ENCODE measurements at regions not wholly inside any gene's neighbourhood (a gene's known extent, or its start where the extent isn't known, plus 50 kb on each side); places are given as distances from the start of the nearest gene placed in this dataset.

DNA sequence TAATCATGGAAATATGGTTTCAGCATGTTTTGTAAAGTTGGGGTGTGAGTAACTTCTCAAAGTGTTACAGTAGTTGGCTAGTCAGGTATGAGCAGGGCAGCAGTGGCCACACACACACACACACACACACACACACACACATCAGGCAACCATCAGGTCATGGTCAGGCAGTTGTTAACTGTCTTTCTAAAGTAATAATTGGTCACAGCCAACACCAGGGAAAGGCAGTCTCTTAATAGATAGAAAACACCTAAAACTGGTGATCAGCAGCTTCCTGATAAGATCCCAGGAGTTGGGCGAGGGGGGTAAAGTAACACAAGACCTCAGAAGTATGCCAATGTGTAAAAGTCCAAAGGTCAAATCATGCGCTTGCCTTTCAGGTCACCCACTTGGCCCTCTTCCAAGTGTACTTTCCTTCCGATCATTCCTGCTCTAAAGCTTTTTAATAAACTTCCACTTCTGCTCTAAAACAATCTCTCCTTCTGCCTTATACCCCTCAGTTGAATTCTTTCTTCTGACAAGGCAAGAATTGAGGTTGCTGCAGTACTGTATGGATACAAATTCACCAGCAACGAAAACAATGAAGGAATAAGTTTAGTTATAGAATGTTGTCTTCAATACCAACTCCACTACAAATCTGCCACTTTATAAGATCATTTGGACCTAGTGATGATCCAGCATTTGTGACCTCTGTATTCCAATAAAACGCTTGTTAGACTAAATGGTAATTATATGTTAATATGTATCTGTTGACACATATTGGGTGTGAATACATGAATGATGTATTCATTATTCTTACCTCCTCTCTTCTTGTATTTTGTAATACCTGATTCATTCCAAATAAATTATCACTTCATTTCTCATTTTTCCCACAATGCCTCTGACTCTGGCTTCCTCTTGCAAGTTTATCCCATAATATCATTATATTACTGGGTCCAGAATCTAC, 254.3 kb downstream of the METTL4 start:
- no peak for DNase-seq (ENCODE audit: low spot score)
- peak; percentile 39 for ATAC-seq

GRCh38 chr18:2324459-2324858, 246.8 kb downstream of the METTL4 start:
- DNase-seq (ENCODE audit: low spot score) (no peak), ATAC-seq (no peak)

- DNase-seq (ENCODE audit: low spot score) = no peak
- ATAC-seq = no peak
These were observed 245.9 kb downstream of the METTL4 start for GRCh38 chr18:2325308-2325849.

DNA sequence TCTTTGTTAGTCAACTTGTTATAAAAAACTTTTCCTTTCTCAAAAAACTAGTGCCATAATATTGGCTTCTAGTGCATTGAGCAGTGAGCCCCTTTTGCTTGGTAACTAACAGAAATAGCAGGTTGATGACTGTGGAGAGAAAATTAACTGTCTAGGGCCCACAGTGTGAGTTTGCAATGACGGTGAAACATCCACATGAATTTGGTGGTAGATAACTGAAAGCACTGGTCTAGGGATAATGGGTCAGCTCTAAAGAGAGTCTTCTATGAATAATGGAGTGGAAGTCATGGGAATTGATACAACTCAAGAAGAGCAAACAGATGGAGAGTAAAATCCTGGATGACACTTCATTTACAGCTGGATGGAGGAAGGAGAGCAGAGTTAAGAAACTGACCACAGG, 245.4 kb downstream of the METTL4 start:
- no peak for ATAC-seq

DNA sequence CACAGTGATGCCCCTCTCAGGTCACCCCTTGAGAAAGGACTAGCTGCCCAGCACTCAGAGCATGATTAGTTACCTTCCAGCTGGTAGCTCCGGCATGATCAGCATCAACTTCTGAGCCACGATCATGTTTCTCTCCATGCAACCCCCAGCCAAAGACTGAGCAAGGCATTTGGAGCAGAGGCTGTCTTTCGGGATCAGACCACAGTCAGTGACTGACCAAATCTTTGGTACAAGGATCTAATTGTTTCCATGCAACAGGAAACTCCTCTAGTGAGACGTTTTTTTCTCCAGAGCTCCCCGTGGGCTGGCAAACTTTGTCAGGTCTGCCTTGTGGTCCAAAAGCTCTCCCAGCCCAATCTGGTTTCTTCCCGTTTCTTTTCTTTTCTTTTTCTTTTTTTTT, 244.3 kb downstream of the METTL4 start:
- ATAC-seq (no peak), DNase-seq (ENCODE audit: low spot score) (no peak)

More for the DNA sequence above, 245.4 kb downstream of the METTL4 start:
- DNase-seq (ENCODE audit: low spot score) = no peak

DNA sequence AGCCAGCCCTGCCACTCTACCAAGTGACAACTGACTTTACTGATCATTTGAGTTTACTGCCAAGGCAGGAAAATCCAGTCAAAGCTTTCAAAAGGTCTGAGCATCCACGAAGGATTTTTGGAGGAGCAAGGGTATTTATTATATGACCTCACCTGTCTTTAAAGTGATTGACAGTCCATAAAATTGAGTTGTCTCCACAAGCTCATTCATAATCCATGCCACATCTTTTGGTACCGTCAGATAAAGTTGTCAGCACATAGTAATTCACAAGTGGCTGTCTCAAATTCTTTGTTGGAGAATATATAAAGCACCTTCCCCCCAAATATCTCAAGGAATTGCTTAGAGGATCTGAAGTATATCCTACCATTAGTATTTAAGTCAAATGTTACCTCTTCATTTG, 240.5 kb downstream of the METTL4 start:
- DNase-seq (ENCODE audit: low spot score) = no peak
- no peak for ATAC-seq

- ATAC-seq (no peak), DNase-seq (ENCODE audit: low spot score) (no peak)
These were observed 239.8 kb downstream of the METTL4 start for GRCh38 chr18:2331491-2331890.

DNA sequence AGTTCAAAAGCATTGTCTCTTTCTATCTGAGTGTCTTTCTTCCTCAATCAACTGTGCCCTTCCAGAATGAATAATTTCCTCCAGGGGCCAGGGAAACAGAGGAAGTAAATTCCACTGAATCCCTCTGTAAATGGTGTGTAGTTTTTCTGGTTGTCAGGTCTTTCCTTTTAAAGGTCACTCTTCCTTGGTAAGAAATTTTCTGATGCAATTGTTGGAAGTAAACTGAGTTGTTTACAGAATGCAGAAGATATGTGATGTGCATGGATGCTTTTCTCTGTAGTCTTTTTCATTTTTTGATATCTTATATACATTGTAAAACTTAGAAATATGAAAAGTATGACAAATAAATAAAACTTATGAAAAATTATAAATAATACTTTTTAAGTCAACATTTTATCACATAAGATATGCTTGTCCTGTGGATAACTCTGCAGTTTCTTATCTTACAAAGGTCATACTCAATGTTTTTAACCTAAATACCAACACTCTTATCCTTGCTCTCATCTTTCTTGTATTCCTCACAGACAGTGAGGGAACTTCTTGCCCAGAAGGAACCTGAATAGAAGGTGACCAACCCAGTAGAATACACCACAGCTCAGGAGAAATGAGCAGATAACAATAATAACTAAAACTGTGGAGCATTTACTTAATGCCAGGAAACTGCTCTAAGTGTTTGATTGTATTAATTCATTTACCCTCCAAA, 234.5 kb downstream of the METTL4 start:
- no peak for ATAC-seq
- no peak for DNase-seq (ENCODE audit: low spot score)

- DNase-seq (ENCODE audit: low spot score) (no peak), ATAC-seq (peak; percentile 82)
These were observed 233.7 kb downstream of the METTL4 start for GRCh38 chr18:2337552-2338141.

DNA sequence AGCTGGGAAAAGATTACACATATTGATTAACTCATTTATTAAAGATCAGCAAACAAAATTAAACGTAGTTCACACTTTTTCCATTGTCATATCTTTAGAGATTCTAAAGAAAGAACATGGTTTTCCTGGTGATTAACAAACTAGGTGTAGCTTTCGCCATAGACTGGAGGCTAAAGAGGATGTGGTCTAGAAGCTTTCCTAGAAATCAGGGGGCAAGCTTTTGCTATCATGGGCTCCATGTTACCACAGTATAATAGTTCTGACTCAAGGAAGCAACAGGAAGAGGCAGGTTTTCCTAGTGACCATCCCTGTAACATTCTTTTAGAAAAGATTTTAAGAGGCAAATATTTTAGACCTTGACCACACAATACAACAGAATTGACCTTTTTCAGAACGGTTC, 232.7 kb downstream of the METTL4 start:
- DNase-seq (ENCODE audit: low spot score) (no peak), ATAC-seq (no peak)

- no peak for ATAC-seq
- no peak for DNase-seq (ENCODE audit: low spot score)
These were observed 231.0 kb downstream of the METTL4 start for GRCh38 chr18:2340335-2340734.

DNA sequence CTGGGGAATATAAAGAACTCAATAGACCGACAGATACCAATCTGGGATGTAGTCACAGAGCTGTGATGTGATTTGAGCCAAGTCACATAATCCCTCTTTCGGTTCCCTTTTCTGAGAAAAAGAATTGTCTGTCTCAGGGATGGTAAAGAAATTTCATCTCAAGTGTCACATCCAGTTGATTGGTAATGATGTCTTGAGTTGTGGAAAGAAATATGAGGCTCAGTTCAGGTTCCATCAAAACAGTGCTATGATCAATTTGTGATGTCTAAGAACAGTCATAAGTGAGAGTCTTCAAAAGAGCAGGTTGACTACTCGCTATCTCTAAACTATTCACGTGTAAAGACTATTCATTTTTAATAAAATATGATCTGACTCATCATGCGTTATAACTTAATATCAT, 223.3 kb downstream of the METTL4 start:
- no peak for DNase-seq (ENCODE audit: low spot score)
- no peak for ATAC-seq

DNA sequence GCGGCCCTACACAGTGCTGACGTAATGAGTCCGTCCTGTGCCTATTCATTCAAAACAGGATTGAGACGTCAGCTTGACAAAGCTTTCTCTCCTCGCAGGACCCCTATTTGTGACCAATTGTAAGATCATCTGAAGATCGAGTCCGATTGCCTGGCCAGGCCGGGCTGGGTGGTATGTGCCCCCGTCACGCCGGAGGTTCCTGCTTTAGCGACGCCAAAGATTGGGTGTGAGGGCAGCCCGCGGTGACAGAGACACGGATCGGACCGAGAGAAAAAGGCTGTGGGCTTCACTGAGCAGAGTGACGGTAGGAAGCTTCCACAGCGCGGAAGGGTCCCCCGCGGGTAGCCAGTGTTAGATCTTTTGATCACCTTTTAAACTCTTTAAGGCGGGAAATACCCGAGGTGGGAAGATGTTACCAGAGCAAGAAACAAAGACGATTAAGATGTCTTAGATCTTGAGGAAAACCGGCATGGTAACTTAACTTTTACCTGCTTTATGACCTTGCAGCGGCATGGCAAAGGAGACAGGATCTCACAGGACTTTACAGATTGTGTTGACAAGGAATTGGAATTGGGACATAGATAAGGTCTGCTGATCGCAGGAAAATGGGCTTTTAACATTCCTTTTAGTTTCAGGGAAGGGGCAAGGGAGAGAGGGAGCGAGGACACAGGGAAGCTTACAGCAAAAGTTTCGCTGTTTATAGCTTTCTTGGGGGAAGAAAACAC, 220.0 kb downstream of the METTL4 start:
- ATAC-seq (no peak), DNase-seq (ENCODE audit: low spot score) (no peak)

DNA sequence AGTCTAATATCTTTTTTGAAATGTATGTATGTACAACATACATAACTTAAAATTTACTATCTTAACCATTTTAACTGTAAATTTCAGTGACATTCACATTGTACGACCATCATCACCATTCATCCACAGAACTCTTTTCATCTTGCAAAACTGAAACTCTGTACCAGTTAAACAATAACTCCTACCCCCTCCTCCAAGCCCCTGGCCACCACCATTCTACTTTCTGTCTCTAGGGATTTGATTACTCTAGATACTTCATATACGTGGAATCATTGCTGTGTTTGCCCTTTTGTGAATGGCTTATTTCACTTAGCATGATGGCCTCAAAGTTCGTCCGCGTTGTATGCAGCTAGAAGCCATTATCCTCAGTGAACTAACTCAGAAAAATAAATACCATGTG, 217.0 kb downstream of the METTL4 start:
- no peak for ATAC-seq

DNA sequence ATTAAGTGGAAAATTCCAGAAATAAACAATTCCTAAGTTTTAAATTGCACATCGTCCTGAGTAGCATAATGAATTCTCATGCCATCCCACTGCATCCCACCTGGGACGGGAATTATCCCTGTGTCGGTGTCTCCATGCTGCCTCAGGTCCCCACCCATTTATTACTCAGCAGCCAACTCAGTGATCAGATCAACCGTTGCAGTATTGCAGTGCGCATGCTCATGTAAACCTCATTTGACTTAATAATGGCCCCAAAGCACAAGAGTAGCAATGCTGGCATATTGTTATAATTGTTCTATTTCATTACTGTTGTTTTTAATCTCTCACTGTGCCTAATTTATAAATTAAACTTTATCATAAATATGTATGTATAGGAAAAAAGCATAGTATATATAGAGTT, 214.4 kb downstream of the METTL4 start:
- ATAC-seq = no peak
- DNase-seq (ENCODE audit: low spot score) = no peak

More for the DNA sequence above, 217.0 kb downstream of the METTL4 start:
- no peak for DNase-seq (ENCODE audit: low spot score)

DNA sequence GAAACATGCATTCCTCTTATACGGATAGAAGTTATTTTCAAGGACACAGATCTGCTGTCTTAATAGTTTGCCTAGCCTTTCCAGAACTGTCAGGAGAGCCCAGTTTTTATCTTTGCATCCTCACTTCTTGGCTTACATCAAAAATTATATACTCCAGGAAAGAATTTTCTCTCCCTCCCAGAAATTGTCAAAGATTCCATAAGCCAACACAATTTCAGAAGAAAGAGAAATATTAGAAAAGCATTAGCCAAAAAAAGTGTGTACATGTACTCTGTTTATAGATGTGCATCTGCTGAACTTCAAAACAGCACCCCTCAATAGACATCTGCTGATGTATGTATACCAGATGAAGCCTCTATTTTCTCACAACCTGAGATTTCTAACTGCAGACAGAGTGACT, 210.4 kb downstream of the METTL4 start:
- DNase-seq (ENCODE audit: low spot score) (no peak), ATAC-seq (no peak)

- ATAC-seq = no peak
These were observed 203.2 kb downstream of the METTL4 start for GRCh38 chr18:2368102-2368501.

DNA sequence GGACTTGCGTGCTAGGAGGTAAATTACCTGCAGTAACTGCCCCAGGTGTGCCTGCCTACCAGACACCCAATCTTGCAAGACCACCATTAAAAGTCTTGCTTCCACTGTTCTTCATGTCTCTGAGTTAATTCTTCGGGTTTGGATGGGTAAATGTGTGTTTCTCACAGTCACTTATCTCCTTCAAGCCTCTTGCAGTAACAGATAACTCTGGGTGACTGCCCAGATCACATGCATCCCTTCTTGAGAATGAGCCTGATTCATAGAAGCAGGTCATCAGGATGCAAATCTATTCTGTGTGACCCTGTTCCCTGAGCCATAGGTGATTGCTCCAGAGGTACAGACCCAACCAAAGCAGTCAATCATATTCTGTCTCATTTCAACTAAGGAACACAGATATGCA, 194.6 kb downstream of the METTL4 start:
- ATAC-seq = no peak
- DNase-seq (ENCODE audit: low spot score) = no peak

More at GRCh38 chr18:2368102-2368501, 203.2 kb downstream of the METTL4 start:
- DNase-seq (ENCODE audit: low spot score) = no peak

DNA sequence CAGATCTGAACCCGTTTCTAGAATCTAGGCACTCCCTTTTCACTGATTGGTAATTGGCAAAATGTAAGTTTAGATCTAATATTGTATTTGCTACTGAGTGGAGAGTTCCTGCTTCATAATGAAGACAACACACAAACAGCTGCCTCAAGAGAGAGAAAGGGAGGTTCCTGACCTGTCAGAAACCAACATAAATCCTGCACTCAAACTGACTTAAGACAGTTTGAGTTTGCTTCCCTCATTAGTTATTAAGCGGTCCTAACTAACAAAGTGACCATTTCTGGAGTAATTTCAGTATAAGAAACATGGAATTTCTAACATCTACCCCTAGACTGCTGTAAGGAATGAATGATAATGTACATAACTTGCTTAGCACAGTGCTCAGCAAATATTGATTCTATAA, 191.2 kb downstream of the METTL4 start:
- ATAC-seq (no peak), DNase-seq (ENCODE audit: low spot score) (no peak)

DNA sequence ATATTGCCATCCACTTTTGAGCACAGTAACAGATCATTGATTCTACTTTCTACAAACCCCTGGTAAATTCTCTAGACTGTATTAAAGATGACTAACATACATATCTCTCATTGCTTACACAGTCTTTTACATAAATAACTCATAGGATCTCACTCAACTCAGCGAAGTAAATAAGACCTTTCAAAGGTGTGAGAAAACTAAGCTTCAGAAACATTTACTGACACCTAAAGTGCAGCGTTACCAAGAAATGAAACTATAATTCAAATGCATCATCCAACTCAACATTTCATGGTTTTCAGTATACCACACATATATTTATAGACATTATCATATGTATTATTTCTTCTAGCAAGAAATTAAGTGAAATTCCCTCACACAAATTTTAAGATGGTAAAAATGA, 189.8 kb downstream of the METTL4 start:
- DNase-seq (ENCODE audit: low spot score) (no peak), ATAC-seq (no peak)

DNA sequence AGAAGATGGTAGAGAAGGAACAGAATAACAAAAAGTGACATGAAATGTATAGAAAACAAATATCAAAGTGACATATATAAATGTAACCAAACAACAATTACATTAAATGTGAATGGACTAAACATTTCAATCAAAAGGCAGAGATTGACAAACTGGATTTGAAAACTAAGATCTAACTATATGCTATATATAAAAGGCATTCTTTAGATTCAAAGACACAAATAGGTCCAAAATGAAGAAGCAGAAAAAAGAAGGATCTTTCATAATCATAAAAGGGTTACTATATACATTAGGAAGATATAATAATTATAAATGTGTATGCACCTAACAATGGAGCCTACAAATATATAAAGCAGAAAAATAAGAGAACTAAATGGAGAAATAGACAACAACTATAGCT, 183.7 kb downstream of the METTL4 start:
- no peak for ATAC-seq
- no peak for DNase-seq (ENCODE audit: low spot score)

All from left lobe of liver (tissue), 2 donors.